ENCODE measurements at regions not wholly inside any gene's neighbourhood (a gene's known extent, or its start where the extent isn't known, plus 50 kb on each side); places are given as distances from the start of the nearest gene placed in this dataset.
A peak's percentile ranks its signal among the peaks of the same experiment; 100 is the strongest.

GRCh38 chr9:78566521-78566920 lies 269.6 kb downstream of the PSAT1 start:
- no peak for DNase-seq (ENCODE audit: low spot score)

- DNase-seq (ENCODE audit: low spot score): no peak
Observed at GRCh38 chr9:78566948-78567675, 270.2 kb downstream of the PSAT1 start.

- no peak for DNase-seq (ENCODE audit: low spot score)
Observed at GRCh38 chr9:78567693-78568092, 270.8 kb downstream of the PSAT1 start.

GRCh38 chr9:78568774-78569173 lies 271.8 kb downstream of the PSAT1 start:
- no peak for DNase-seq (ENCODE audit: low spot score)

GRCh38 chr9:78572266-78572665 lies 275.3 kb downstream of the PSAT1 start:
- no peak for DNase-seq (ENCODE audit: low spot score)

- DNase-seq (ENCODE audit: low spot score): no peak
Observed at GRCh38 chr9:78573205-78573604, 276.3 kb downstream of the PSAT1 start.

GRCh38 chr9:78573669-78574068 lies 276.7 kb downstream of the PSAT1 start:
- no peak for DNase-seq (ENCODE audit: low spot score)

GRCh38 chr9:78574354-78575045 lies 277.6 kb downstream of the PSAT1 start:
- DNase-seq (ENCODE audit: low spot score): no peak

- no peak for DNase-seq (ENCODE audit: low spot score)
Observed at GRCh38 chr9:78575081-78575480, 278.2 kb downstream of the PSAT1 start.

- DNase-seq (ENCODE audit: low spot score): no peak
Observed at GRCh38 chr9:78575771-78576170, 278.8 kb downstream of the PSAT1 start.

GRCh38 chr9:78577156-78577906 lies 280.4 kb downstream of the PSAT1 start:
- DNase-seq (ENCODE audit: low spot score): no peak

- DNase-seq (ENCODE audit: low spot score): no peak
Observed at GRCh38 chr9:78578072-78578471, 281.1 kb downstream of the PSAT1 start.

- DNase-seq (ENCODE audit: low spot score): no peak
Observed at GRCh38 chr9:78582821-78583220, 285.9 kb downstream of the PSAT1 start.

- no peak for DNase-seq (ENCODE audit: low spot score)
Observed at GRCh38 chr9:78584589-78584988, 287.7 kb downstream of the PSAT1 start.

GRCh38 chr9:78585909-78586308 lies 289.0 kb downstream of the PSAT1 start:
- DNase-seq (ENCODE audit: low spot score): no peak

- no peak for DNase-seq (ENCODE audit: low spot score)
Observed at GRCh38 chr9:78590068-78590467, 293.1 kb downstream of the PSAT1 start.

- no peak for DNase-seq (ENCODE audit: low spot score)
Observed at GRCh38 chr9:78592811-78593210, 295.9 kb downstream of the PSAT1 start.

GRCh38 chr9:78595200-78595945 lies 298.4 kb downstream of the PSAT1 start:
- DNase-seq (ENCODE audit: low spot score): no peak

GRCh38 chr9:78596346-78596745 lies 299.4 kb downstream of the PSAT1 start:
- no peak for DNase-seq (ENCODE audit: low spot score)

GRCh38 chr9:78598120-78598519 lies 301.2 kb downstream of the PSAT1 start:
- no peak for DNase-seq (ENCODE audit: low spot score)

GRCh38 chr9:78599926-78600325 lies 303.0 kb downstream of the PSAT1 start:
- DNase-seq (ENCODE audit: low spot score): no peak

- DNase-seq (ENCODE audit: low spot score): peak; percentile 58
Observed at GRCh38 chr9:78601957-78602565, 305.1 kb downstream of the PSAT1 start.
